AG04449 (cell line): ENCODE measurements at regions not wholly inside any gene's neighbourhood (a gene's known extent, or its start where the extent isn't known, plus 50 kb on each side); places are given as distances from the start of the nearest gene placed in this dataset.

Experiments used
- CTCF ChIA-PET: fragments of 350-600 bp; formaldehyde crosslinking; extraction: SDS; loops from one replicate; lab custom pipeline; 2021; ENCODE audit warnings: antibody characterized with exemption; lab: Yijun Ruan, JAX
- POLR2A ChIA-PET: fragments of 400-600, 350-600 bp; formaldehyde crosslinking; extraction: SDS; loops from one replicate; lab custom pipeline; 2020; ENCODE audit warnings: antibody characterized with exemption, inconsistent platforms; lab: Yijun Ruan, JAX
- DNase-seq: peaks from one replicate; pipeline ENCODE4 v3.0.0-alpha.2; 2010; ENCODE audit warnings: low read depth, low spot score
- H3K4me3 ChIP-seq: 2 replicates; pipeline ENCODE4 v1.5.1; 2011; ENCODE audit warnings: low read depth, mild to moderate bottlenecking, control low read depth, low read length
- CTCF ChIP-seq: IDR thresholded peaks from one replicate; pipeline ENCODE4 v1.5.1; 2011; ENCODE audit warnings: mild to moderate bottlenecking, moderate library complexity, low read length, control low read depth, inconsistent platforms; ENCODE audit not compliant: insufficient read depth; ENCODE audit errors: missing control alignments

DNA sequence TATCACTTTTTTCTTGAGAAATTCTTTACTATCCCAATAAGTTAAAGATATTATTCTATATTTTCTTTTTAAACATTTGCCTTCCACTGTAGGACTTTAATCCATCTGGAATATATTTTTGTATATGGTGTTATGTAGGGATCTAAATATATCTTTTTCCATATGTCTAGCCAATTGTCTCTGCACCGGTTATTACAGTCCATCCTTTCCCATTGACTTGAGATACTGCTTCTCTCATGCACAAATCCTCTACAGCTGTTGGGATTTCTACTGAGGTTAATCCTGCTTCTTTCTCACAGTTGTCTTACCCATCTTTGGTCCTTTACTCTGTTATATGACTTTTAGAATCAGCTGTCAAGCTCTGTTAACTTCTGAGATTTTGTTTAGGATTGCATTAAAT is 483.8 kb upstream of the CDH4 start:
- ChIA-PET CTCF (no interaction called here), POLR2A (no interaction called here)
- no peak for DNase-seq
- no peak for TF ChIP-seq CTCF
- no peak overlapping the region for H3K4me3 ChIP-seq

GRCh38 chr20:60780388-60781025 is 471.6 kb upstream of the CDH4 start:
- DNase-seq = no peak
- CTCF ChIA-PET = no interaction called here
- H3K4me3 ChIP-seq = no peak overlapping the region
- POLR2A ChIA-PET = no interaction called here
- no peak for TF ChIP-seq CTCF

DNA sequence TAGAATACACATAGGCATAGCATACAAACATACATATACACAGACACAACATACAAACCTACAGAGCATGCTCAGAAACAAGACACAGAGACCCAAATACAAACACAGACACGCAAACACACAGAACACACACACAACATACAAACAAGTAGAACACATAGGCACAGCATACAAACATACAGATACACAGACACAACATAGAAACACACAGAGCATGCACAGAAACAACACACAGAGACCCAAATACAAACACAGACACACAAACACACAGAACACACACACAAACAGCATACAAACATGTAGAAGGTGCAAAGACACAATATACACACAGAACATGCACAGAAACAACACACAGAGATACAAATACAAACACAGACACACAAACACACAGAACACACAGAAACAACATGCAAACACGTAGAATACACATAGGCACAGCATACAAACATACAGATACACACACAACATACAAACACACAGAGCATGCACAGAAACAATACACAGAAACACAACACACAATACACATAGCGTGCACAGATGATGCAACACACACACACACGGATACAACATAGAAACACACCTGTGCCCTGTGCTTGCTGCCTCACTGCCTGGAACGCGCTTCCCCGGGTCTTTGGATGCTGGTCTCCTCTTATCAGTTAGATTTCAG is 469.0 kb upstream of the CDH4 start:
- DNase-seq = no peak
- no peak overlapping the region for H3K4me3 ChIP-seq
- POLR2A ChIA-PET = no interaction called here
- no peak for TF ChIP-seq CTCF
- CTCF ChIA-PET = no interaction called here

- DNase-seq = no peak
- CTCF ChIA-PET = no interaction called here
- POLR2A ChIA-PET = no interaction called here
- no peak for TF ChIP-seq CTCF
- no peak overlapping the region for H3K4me3 ChIP-seq
Measured at GRCh38 chr20:60785301-60785700, 466.8 kb upstream of the CDH4 start.

DNA sequence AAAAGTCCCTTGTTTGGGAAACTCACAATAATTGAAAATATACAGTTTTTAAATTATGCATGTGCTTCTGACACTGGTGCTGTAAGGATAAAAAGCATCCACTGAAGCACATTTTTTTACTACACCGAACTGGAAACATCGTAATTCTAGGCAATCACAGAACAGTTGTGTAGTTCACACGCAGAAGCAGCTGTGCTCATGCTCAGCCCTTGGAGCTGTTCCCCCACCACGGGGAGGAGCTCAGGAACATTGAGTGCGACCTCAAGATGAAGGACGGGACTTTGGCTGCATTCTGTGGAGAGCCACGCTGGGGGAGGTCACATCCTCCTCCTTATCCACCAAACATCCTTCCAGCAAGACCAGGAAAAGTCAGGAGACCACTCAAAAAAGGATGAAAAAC is 466.3 kb upstream of the CDH4 start:
- ChIA-PET POLR2A (no interaction called here), CTCF (no interaction called here)
- no peak overlapping the region for H3K4me3 ChIP-seq
- no peak for TF ChIP-seq CTCF
- DNase-seq = no peak

DNA sequence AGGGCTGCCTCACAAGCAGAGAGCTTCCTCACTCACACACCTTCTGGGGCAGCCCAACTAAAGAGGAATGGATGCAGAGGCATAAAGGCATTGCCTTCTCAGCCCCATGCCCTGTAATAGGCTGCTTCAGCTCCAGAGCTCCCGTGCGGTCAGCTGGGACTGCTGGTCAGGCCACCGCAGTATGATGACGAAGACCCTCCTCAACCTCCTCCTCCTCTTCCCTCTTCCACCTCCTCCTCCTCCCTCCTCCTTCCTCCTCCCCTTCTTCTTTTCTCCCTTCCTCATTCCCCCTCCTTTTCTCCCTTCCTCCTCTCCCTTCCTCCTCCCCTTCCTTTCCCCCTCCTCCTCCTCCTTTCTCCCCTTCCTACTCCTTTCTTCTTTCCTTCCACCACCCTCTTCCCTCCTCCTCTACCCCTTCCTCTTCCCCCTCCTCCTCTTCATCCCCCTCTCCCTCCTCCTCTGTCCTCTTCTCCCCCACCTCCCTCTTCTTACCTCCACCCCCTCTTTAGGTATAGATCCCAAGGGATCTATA is 465.3 kb upstream of the CDH4 start:
- H3K4me3 ChIP-seq = no peak overlapping the region
- ChIA-PET POLR2A (no interaction called here), CTCF (interaction anchor here (0.6 kb wide), 1 partner anchor 743 kb away, joined by 5 read pairs; no protein-coding TSS in a partner anchor)
- no peak for TF ChIP-seq CTCF
- no peak for DNase-seq
